Psoas muscle (tissue), 7 donors: ENCODE measurements at regions not wholly inside any gene's neighbourhood (a gene's known extent, or its start where the extent isn't known, plus 50 kb on each side); places are given as distances from the start of the nearest gene placed in this dataset.
"Not testable (repeated sequence)": the region's sequence is repeated elsewhere in the genome, so short reads cannot be mapped to it uniquely, and the experiment has no call there.

Experiments
- ATAC-seq, 4 donors: fragments of 200-7000 bp; cut with Tn5 transposase; one replicate each; pipeline ENCODE4 v1.9.1; 2020; ENCODE audit warnings: moderate library complexity in 3 of 4, mild to moderate bottlenecking in 2 of 4
- DNase-seq, 2 donors: peaks; one replicate each; pipeline ENCODE4 v3.0.0-alpha.2; 2020
- H3K27ac ChIP-seq: fragments of 200-600 bp; one replicate; pipeline ENCODE4 v1.8.0; 2022
- H3K27me3 ChIP-seq, 3 donors: fragments of 200-600 bp in 1 of 3; one replicate each; pipeline versions ENCODE4 v1.6.1 to v1.8.0; 2013 to 2022; ENCODE audit warnings: low read length in 2 of 3, mild to moderate bottlenecking in 2 of 3, moderate library complexity in 1 of 3; ENCODE audit not compliant: insufficient read depth in 3 of 3
- H3K36me3 ChIP-seq, 2 donors: fragments of 200-600 bp in 1 of 2; one replicate each; pipeline versions ENCODE4 v1.6.1 to v1.8.0; 2013 to 2022; ENCODE audit warnings: low read depth in 1 of 2, mild to moderate bottlenecking in 1 of 2, moderate library complexity in 1 of 2; ENCODE audit not compliant: insufficient read depth in 1 of 2
- H3K4me1 ChIP-seq: fragments of 200-600 bp; one replicate; pipeline ENCODE4 v1.8.0; 2022
- H3K4me3 ChIP-seq: fragments of 200-600 bp; one replicate; pipeline ENCODE4 v1.8.0; 2022; ENCODE audit warnings: mild to moderate bottlenecking
- H3K9me3 ChIP-seq: fragments of 200-600 bp; one replicate; pipeline ENCODE4 v1.8.0; 2022
- CTCF ChIP-seq: fragments of 200-600 bp; IDR thresholded peaks from one replicate; pipeline ENCODE4 v1.8.0; 2022; ENCODE audit warnings: antibody characterized with exemption
- WGBS, 3 donors: extraction: QIAGEN DNeasy Blood & Tissue Kit; methylation state at CpG; one replicate each; pipeline versions ENCODE4 v1.1.6 to v1.1.7; 2013; 5-methylcytosine and 5-hydroxymethylcytosine counted together
- intact Hi-C, 2 donors: fragments of 100-400 bp; cut with DNase I; formaldehyde crosslinking; loops; one replicate each; pipeline versions ENCODE4 v1.11.0 to v1.14.2; 2022
- donor health status: healthy with polysubstance abuse.
- donor health status: DM: no; HTN: no; CAD: no; lungs with moderate emphysema.
- donor health status: Bipolar disorder and iron deficiency.
- donor health status: healthy.
- donor health status: DM: yes; HTN: yes; CAD: no.
- donor health status: DM: no; HTN: no; CAD: no.
- donor health status: DM: yes; HTN: yes; CAD: no.

GRCh38 chr3:62948921-62949320, 73.7 kb upstream of the CADPS start:
- ATAC-seq (no peak), DNase-seq (no peak)
- intact Hi-C loops: no loop called here
- H3K27me3 ChIP-seq: no peaks in the 10 kb centered on the region
- H3K36me3 ChIP-seq: no peaks in the 10 kb centered on the region
- H3K27ac ChIP-seq: no peak overlapping the region
- no peaks in the 10 kb centered on the region for H3K4me1 ChIP-seq
- WGBS, 3 donors: 59 to 63% (median 61%) methylated on average over 4 of the region's 4 CpGs
- H3K9me3 ChIP-seq: no peaks in the 10 kb centered on the region
- no peak overlapping the region for H3K4me3 ChIP-seq
- no peak for TF ChIP-seq CTCF

- H3K36me3 ChIP-seq: no peaks in the 10 kb centered on the region
- no peaks in the 10 kb centered on the region for H3K9me3 ChIP-seq
- no peak overlapping the region for H3K27ac ChIP-seq
- no peak for DNase-seq
- no peaks in the 10 kb centered on the region for H3K27me3 ChIP-seq
- H3K4me3 ChIP-seq: no peak overlapping the region
- intact Hi-C loops: no loop called here
- H3K4me1 ChIP-seq: no peaks in the 10 kb centered on the region
- WGBS, 3 donors: 45 to 55% (median 47%) methylated on average over 4 of the region's 4 CpGs
- TF ChIP-seq CTCF: no peak
- no peak for ATAC-seq
Observed at GRCh38 chr3:62950210-62950609, 75.0 kb upstream of the CADPS start.

- no peak for DNase-seq
- H3K9me3 ChIP-seq: no peaks in the 10 kb centered on the region
- H3K4me1 ChIP-seq: no peaks in the 10 kb centered on the region
- no peak overlapping the region for H3K4me3 ChIP-seq
- H3K36me3 ChIP-seq: no peaks in the 10 kb centered on the region
- no peak for ATAC-seq
- no peaks in the 10 kb centered on the region for H3K27me3 ChIP-seq
- intact Hi-C loops: no loop called here
- WGBS, 3 donors: 70 to 75% (median 70%) methylated on average over 4 of the region's 4 CpGs
- TF ChIP-seq CTCF: no peak
- no peak overlapping the region for H3K27ac ChIP-seq
Observed at GRCh38 chr3:62951037-62951613, 75.9 kb upstream of the CADPS start.

GRCh38 chr3:62951880-62952279, 76.7 kb upstream of the CADPS start:
- H3K36me3 ChIP-seq, H3K27me3 ChIP-seq, DNase-seq, H3K9me3 ChIP-seq, intact Hi-C loops, H3K4me3 ChIP-seq, H3K4me1 ChIP-seq, H3K27ac ChIP-seq, ATAC-seq: not testable (repeated sequence)

- Histone ChIP-seq H3K4me1 (no peaks in the 10 kb centered on the region), H3K27me3 (peaks cover 0 to 2% (median 0%) of the 10 kb centered on the region in 3 donors), H3K36me3 (no peaks in the 10 kb centered on the region), H3K9me3 (no peaks in the 10 kb centered on the region), H3K4me3 (no peak overlapping the region), H3K27ac (no peak overlapping the region)
- DNase-seq (no peak), ATAC-seq (no peak)
- intact Hi-C loops: no loop called here
- 27 to 44% (median 31%) methylated on average over 1 of the region's 1 CpG for WGBS, 3 donors
- no peak for TF ChIP-seq CTCF
Observed at GRCh38 chr3:62954580-62954979, 79.4 kb upstream of the CADPS start.
